Dermis blood vessel endothelial cell (primary cell): ENCODE measurements at regions not wholly inside any gene's neighbourhood (a gene's known extent, or its start where the extent isn't known, plus 50 kb on each side); places are given as distances from the start of the nearest gene placed in this dataset.
A peak's percentile ranks its signal among the peaks of the same experiment; 100 is the strongest.

Source experiments
- DNase-seq: peaks from one replicate; pipeline ENCODE4 v3.0.0; 2010

DNA sequence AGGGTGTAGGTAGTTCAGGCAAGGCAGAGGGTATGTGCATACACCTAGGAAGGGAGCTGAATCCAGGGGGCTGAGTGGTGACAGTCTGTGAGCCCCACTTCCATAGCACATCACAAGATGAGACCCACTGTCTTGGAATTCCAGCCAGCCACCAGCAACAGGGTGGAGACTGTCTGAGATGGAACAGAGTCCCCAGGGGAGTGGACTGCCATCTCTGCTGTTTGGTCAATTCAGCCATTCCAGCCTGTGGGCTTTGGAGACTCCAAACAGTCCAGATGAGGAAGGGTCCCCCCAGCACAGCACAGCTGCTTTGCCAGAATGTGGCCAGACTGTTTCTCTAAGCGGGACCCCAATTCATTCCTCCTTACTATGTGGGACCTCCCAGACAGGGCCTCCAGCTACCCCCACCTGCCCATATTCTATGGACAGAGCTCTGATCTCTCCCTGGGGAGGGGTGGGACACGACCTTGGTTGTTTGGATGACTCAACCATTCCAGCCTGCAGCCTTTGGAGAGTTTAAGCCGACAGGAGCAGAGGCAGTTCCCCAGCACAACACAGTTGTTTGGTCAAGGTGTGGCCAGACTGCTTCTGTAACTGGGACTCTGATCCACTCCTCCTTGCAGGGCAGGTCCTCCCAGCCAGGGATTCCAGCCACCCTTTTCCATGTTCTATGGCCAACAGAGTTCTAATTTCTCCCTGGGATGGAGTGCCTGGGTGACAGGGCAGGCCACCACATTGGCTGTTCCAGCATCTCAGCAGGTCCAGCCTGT is 178.0 kb downstream of the RND3 start:
- no peak for DNase-seq

DNA sequence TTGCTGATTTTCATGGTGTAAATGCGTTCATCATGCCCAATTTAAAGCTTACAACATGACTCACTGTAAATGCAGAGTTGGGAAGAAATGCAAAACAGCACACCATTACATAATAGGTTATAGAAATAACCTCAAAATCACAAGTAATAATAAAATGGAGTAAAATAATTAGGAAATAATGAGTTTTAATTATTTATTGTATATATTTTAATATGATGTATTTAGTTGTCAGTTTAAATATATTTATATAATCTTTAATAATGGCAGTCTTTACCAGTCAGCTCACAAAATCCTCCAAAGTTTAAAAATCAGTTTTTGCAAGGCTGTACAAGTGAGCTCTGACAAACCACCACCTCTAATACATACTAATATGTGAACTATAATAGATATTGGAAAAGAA is 180.2 kb downstream of the RND3 start:
- DNase-seq, result no peak

DNA sequence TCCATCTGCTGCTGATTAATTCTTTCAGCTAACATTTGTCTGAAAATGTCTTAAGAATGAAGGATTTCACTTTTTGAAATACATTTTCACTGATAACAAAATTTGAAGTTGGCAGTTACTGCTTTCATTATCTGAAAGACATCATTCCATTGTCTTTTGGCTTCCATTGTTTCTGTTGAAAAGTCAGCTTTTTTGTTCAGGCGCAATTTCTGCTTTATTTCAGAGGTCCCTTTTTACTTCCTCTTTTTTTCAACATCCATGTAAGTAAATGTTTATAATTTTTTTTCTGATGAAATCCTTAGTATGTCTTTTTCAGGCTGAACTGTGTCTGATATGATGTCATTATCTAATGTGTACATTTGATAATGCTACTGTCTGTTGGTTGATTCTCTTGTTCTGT is 184.2 kb downstream of the RND3 start:
- peak; percentile 19 for DNase-seq

DNA sequence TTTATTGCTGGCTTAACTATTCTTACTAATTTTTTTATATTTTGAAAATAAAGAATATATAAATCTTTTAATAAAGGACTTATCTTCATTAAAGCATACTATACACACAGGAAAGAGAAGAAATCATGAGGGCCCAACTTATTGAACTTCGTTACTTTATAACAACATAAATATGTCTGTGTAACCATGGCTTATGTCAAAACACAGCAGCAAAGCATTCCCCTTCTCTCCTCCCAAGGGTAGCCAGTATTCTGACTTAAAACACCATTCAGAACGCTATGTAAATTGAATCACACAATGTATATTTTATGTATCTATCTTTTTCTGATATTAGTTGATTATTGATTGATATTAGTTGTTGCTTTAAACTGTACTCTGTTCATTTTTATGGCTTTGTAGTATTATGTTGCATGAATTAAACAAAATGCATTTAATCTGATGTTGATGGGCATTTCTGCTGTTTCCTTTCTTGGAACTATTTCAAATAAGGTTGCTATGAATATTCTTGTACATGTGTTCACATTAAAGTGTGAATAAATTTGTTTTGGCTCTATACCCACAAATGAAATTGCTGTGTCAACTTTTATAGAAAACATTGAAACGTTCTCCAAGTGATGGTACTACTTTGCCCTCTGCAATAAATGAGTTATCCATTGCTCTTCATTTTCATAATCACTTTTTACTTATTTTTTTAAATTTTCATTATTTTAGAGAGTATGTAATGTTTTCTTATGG is 188.7 kb downstream of the RND3 start:
- no peak for DNase-seq

DNA sequence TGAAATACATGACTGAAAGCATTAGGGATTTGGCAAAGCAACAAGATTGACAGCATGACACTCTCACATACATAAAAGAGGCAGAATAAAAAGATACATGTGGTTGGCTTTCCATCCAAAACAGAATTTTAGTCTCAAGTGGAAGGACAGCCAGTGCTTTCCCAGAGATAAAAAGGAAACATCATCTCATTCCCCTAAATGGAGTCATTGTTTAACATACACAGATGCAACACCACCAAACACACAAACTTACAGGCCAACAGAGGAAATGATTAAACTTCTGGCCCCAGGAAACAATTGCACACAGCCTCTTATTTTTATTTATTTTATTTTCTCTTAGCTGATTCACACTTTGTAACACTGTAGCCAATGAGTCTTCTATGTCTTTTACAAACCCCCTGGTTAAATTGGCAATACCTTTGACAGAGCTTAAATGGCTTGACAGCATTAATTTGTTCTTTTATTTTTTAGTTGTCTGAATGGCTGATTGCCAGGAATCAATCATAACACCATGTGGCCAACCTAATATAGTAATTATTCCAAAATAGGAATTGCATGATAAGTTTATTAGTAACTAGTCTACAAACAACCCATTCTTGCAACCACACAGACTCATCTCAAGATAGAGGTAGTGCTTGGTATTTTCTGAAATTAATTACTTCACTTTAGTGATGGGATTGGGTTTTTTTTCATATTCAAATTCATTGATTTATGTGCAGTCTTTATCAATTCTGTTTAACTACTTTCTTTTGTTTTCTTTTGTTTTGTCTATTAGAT is 190.5 kb downstream of the RND3 start:
- DNase-seq, result peak; percentile 92

DNA sequence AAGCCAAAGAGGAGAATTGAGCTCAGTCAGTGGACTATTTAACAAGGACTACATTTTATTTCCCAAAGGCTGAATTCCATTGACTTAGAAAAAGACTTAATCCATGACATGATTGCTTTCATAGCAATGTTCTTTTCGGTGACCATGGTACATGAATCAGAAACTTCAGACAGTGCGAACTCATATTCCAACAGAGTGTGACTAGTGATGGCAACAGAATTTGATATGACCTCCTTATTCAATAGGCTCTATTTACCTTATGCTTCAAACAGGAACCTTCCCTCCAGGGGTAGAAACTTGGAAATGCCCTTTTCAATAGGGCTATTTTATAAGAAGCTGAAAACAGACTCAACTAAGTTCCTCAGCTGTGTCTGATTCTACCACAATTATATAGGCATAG is 191.9 kb downstream of the RND3 start:
- no peak for DNase-seq

DNA sequence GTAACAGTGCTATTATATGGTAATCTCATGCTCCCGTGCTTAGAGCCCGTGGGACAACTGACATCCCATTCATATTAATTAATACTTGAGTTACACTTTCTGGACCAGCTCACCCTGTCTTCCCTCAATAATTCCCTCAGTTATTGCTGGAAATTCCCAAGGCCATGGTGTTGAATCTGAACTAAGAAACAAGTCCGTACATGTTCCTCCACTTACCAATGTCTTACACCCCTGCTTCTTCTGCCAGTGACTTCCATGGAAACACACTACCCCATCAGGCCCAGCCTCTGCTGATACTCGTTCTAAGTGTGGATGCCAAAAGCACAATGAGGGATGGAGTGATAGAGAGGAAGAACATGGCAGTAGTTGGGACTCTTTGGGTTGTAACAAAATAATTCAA is 193.7 kb downstream of the RND3 start:
- no peak for DNase-seq

DNA sequence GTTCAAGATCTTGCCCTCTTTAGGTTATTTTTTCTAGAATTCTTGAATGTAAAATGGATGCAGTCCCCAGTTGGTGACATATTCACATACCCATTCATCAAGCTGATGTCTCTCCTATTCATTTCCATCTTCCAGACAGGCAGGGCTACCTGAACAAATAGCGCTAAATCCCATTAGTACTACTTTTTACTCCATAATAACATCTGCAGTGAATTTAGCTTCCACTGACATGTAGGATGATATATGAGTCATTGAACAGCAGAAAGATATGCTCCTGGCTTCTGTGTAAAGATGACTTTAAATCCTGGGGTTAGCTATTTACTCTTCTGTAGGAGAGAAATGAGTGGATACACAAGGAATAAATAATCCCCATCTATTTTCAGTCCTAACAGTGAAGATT is 194.7 kb downstream of the RND3 start:
- no peak for DNase-seq

DNA sequence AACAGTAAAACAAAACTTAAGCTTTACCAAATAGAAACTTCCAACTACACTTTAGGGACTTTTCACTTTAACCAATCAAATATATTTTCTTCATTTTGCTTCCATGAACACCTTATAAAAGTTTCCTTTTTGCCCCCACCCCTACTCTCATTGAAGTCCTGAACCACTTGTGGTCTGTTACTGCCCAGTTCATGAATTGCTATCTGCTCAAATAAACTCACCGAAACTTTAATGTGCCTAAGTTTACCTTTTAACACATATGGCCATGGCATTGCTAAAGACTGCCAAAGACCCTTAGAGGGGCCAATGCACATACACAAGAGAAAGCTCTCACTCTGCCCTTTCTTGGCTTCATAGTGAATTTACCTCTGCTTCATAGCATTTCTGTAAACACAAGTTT is 195.3 kb downstream of the RND3 start:
- DNase-seq, result no peak

DNA sequence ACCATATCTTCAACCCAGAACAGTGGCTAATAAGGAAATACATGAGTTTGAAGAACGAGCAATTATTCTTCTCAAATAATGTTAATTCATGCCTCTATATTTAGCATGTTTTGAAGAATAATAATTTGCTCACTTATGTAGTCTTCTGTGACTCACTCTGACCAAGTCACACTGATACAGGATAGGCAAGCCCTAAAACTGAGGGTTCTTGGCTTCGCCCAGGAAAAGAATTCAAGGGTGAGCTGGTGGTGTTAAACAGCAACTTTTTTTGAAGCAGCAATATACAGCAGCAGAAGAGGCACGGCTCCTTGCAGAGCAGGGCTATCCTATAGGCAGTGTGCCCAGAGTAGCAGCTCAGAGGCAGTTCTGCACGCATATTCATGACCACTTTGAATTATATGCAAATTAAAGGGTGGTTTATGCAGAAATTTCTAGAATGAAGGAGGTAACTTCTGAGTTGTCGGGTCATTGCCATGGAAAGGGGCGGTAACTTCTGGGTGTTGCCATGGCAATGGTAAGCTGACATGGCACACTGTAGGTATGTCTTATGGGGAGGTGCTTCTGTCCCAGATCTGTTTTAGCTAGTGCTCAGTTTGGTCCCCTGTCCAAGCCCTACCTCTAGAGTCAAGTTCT is 200.6 kb downstream of the RND3 start:
- DNase-seq, result no peak

DNA sequence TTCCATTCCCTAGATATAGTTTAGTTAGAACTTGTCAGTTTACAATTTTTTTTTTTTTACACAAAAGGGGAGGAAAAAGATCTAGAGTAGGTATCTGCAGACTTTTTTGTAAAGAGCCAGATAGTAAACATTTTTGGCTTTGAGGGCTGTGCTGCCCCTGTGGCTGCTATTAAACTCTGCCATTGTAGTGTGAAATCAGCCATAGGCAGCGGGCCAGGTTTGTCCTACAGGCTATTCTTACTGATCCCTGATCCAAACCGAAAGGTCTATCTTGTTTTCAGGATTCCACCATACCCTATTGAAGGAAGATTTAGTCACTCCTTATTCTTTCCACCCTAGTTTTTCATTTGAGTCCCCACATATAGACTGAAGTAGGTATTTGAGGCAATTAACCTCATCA is 203.4 kb downstream of the RND3 start:
- no peak for DNase-seq

DNA sequence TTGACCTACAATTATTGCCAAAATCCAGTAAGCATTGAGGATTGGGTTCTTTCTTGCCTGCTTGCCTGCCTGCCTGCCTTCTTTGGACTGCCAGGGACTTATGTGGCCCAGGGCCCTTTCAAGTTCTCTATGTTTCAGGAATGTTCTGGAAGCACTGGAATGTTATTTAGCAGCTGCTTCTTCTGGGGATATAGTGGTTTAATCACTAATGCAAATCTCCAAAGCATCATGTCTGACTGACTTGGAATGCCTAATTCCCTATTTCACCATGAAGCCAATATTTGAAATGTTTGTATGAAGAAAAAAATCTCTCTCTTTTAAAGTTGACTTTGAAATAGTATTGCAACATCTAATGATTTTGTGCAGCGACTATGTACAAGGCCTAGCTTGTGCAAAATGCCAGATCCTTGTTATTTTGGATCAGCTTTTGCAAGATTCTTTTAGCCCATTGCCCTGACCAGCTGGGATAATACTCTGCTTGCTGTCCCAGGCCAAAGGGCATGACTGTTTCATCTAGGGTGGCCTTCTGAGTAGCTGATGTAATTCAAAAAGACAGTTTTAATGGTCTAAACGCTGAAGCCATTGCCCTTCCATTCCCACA is 204.6 kb downstream of the RND3 start:
- DNase-seq, result no peak

DNA sequence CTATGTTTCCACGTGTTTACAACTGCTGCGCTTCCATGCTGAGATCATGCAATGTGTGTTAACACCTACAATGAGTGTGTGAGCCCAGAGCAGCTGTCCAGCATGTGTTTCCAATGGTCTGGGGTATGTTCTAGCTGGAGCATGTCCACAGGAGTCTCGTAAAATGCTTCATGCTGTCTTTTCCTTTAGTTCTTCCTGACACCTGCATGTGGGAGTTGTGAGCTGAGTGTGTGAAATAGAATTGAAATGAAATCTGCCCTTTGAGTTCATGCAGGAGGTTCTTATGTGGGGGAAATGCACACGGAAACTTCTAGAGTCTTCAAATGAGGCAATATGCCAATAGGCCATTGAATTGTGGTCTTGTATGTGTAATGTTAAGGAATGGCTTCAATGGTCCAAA is 205.1 kb downstream of the RND3 start:
- no peak for DNase-seq

DNA sequence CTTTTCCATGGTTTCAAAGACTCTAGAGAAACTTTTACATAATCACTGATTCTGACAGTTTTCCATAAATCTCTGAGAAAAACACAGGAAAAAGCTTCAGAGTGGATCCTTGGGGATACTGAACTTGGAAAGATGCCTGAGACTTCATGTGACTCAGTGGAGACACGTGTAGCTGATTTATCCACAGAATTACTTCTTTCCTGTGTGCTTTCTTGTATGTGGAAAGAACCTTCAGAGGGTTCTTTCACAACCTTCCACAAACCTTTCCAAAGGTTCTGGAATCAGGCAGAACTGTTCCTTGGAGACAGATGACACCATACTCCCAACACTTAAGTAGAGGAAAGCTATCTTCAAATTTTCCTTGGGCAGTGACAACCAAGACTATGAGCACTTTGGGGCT is 207.2 kb downstream of the RND3 start:
- peak; percentile 71 for DNase-seq

DNA sequence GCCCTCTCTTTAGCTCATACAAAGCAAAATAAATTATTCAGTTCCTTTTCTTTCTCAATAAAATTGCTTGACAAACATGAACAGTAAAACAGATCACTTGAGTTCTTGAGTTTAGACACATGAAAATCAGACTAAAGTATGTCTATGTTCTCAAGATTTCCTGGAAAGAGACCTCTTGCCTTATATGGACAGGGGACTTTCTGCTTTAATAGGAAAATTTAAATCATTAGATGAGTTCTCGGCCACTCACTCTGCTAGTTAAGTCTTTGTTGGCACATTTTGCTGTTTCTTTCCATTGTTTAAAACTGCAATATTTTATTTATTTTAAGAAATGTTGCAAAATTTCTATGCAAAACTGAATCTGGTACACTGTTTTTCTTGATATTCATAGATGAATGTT is 207.8 kb downstream of the RND3 start:
- peak; percentile 14 for DNase-seq

DNA sequence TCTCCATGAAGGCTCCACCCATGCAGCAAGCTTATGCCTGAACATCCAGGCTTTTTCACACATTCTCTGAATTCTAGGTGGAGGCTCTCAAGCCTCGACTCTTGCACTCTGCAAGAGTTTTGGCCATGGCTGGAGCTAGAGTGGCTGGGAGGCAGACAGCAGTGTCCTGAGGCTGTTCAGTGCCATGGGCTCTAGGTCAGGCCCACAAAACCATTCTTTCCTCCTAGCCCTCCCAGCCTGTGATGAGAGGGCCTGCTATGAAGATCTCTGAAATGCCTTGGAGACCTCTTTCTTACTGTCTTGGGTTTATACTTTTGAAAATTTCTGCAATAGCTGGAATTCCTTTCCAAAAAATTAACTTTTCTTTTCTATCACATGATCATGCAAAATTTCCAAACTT is 210.7 kb downstream of the RND3 start:
- no peak for DNase-seq

DNA sequence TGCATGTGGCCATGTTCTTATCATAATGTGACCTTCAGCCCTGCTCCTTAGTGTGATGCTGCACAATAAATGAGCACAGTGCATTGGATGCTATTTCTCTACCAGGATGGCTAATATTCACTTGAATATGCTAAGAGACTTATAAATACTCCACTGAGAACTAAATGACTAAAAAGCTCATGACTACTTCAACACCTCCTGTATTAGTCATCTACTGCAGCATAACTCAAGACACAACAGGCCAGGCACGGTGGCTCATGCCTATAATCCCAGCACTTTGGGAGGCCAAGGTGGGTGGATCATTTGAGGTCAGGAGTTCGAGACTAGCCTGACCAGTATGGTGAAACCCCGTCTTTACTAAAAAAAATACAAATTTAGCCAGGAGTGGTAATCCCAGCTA is 213.4 kb downstream of the RND3 start:
- DNase-seq, result no peak

DNA sequence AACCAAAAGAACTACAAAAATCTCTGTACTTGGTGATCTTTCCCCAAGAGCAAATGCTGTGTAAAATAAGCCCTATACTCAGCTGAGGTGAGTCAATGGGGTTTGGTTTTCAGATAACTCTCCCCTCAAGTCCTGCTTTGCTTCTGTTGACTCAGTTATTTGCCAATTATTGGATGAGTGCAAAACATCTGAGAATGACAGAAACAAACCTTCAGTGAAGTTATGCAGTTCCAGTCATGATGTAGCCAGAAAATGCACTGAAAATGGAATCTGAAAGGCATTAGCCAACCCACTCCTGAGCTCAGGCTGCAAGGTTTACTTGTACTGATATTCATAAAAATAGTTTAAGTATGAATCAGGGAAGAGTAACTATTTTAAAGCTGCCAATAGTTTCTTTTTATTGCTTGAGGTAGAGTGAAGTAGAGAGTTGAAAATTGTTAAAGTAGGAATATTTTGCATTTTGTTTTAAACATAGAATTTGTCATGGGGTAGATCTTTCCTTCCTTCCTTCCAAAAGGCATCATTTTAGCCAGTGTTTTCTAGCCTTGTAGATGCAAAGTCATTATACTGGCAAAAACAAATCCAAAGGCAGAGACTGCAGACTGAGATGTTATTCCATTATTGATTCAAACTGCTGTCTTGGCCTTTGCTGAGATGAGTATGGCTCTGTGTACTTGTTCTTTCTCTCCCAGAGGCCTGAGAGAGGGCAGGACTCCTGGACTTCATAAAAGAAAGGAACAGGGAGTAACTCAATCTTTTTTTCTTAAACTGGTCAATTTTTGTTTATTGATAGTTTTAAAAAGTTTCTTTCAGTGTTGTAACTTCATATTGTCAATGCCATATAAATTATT is 215.3 kb downstream of the RND3 start:
- no peak for DNase-seq

DNA sequence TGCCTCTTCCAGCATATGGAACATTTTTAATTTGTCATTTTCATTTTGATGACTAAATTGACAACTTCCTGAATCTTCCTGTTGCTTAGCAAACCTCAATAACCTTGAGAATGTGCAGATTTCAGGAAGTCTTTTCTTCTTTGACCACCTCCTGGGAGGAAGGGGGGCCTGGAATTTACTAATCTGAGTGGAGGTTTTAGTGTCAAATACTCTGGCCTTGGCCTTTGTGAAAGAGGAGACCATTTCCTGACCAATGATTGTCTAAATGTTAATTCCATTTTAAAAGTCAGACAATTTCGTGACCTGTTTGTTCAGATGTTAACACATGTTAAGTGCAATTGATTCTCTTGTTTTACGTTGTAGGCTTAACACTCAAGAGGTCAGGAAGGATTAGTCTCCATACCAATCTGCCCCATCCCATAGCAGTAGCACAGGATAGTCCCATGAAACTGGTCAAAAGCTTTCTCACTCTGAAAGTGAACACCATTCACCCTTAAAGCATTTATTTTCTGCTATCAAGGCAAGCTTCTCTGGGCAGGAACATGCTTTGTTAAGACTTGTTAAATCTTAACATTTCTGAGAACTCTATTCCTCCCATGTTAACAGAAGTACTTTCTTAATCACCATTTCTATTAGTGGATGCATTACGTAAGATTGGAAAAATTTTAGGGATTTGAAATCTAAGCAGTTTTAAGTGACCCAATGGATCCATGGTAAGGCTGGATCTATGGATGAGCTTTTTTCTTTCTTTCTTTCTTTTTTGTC is 219.6 kb downstream of the RND3 start:
- peak; percentile 61 for DNase-seq

DNA sequence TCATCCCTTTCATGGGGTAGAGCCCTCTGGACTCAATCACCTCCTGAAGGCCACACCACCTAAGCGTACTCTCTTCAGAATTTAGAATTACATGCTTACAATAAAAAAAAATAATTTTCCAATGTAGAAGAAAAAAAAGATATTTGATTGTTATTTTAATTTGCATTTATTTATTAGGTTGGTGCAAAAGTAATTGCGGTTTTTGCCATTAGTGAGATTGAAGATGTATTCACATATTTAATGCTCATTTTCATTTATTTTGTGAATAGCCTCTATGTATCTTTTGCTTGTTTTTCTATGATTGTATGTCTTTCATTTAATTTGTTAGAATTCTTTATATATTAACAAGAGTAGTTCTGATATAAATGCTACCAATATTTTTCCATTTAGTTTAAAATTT is 220.5 kb downstream of the RND3 start:
- DNase-seq, result no peak

DNA sequence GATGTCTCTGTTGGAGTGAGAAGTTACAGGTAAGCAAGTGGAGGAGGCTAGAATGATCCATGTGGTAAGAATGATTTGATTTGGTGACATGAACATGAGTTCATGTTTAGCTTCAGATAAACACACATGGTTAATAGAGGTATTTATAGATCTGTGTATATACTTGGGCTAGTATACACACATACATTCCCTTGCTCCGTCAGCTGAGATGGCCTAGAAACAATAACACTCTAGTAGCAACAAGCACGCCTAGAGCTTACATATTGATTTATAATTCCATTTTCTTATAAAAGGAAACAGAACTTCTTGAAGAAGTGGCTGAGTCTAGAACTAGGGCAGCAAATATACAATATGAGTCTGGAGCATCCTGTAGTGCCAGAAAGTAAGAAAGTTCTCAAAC is 223.0 kb downstream of the RND3 start:
- DNase-seq, result no peak
